Amniotic epithelial cell (primary cell): ENCODE measurements at regions not wholly inside any gene's neighbourhood (a gene's known extent, or its start where the extent isn't known, plus 50 kb on each side); places are given as distances from the start of the nearest gene placed in this dataset.

Experiments used
- DNase-seq: peaks from one replicate; pipeline ENCODE4 v3.0.0-alpha.2; 2010; ENCODE audit warnings: low read depth

DNA sequence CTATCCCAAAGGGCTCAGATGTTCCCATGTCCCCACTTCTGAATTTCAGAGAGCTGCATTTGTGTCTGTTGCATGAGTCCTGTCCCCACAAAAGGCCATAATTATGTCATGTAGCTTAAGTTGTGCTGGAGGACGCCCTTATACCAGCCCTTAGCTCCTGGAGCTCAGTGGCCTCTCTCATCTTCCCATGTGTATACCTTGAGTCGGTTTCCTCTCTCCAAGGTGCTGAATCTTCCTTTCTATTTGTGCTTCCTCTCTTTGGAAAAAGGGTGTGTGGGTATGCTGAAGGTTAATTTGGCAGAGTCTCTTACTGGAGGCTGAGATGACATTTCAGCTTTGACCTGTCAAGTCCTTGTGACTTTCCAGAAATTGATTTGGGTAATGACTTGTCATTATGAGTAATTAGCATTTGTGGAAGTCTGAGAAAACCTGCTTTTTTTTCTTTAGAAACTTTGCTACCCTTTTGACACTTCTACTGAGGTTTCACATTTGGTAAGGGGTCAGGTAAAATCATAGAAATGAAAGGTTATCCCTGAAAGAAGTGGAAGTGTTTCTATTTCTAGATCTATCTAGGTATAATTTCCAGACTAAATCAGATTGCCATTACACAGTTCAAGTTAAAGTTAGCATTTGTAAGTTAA, 185.4 kb downstream of the ABCC12 start:
- peak; percentile 57 for DNase-seq

DNA sequence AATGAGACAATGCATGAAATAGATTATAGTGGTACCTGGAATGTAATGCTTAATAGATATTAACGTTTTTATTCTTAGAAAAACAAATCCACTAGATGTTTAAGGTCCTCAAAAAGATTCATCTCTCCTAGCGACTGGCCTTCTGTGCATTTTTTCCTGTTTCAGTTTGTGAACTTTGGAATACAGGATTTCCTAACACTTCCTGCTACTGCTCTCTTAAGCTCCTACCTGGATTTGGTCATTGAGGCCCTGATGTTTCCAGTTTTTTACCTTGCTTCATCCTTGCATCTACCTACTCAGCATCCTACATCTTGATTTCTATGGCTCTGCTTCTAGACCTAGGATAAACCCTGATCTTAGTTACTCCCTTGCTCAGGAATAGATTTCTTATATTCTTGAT, 188.4 kb downstream of the ABCC12 start:
- DNase-seq: no peak

DNA sequence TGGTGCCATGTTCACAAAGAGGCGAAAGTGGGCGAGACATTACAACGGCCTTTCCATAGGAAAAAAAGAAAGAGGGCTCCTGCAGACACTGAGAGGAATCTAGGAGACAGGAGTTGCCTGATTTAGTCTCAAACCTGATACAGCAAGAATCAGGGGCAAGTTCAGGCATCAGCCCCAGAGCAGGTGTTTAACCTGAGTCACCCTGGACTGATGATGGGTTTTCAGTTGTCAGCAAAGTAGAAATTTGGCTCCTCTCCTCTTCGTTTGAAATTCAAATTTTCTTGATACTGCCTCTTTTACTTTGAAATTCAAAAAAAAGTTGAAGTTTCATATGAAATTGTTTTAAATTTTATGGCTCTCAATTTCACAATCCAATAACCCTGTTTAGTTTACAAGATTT, 189.5 kb downstream of the ABCC12 start:
- DNase-seq: no peak

DNA sequence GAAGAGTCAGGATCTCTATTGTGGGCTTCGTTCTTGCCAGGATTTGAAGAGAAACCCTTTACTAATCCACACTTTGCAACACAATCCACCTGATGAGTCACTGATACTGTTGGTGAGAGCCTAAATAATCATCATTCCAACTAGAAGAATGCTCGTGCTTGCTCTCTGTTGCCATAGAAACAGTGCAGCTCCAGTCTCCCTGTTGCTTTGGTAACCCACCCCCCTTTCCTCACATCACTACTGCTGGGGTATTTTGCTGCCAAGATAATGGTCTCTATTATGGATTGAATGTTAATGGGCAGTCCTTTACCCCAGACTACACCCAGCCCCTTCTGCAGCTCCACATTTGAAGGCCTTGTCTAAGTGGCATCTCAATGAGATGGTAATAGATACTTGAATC, 190.4 kb downstream of the ABCC12 start:
- DNase-seq: peak; percentile 45

DNA sequence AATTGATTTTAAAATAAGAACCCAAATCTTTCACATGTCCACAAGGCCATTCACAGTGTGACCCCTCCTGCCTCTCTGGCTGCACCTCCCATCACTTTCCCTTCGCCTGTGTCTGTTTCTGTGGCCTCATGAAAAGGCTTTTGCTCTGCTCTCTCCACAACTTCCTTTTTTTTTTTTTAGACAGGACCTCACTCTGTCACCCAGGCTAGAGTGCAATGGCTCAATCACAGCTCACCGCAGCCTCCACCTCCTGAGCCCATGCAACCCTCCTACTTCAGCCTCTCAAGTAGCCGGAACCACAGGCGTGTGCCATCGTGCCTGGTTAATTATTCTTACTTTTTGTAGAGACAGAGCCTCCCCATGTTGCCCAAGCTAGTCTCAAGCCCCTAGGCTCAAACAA, 197.1 kb downstream of the ABCC12 start:
- no peak for DNase-seq

DNA sequence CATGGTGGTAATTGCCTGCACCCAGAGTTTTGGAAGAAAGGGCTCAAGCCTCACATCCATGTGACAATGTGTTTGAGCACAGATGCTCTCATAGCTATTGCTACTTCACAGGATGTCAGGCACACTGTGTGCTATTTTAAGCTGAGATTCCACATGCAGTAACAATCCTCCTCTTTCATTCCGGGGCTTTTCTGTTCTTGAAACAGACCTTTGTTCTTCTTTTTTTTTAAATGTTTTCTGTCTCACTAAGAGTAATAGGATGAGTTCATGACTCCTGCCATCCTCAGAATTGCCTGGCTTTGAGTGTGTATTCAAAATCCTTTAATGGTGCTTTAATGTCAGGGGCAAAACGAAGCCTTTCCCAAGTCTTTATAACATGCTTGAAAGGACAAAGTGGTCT, 198.9 kb downstream of the ABCC12 start:
- no peak for DNase-seq

DNA sequence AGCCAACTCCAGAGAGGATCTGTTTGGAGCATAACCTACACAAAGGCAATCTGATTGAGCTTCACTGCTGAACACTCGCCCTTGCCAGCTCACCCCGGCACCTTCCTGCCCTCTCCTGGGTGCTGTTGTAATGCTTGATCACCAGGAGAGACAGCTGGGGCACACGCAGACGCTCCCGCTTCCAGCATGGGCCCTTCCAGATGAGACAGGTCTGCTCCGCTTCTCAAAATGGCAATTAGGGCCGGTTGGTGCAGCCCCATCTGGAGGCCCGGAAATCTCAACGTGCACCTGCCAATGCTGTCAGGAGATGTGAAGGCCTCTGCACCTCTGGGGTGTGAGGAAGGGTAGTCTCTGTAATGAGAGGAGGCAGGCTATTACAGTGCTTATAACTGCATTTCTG, 206.1 kb downstream of the ABCC12 start:
- no peak for DNase-seq

DNA sequence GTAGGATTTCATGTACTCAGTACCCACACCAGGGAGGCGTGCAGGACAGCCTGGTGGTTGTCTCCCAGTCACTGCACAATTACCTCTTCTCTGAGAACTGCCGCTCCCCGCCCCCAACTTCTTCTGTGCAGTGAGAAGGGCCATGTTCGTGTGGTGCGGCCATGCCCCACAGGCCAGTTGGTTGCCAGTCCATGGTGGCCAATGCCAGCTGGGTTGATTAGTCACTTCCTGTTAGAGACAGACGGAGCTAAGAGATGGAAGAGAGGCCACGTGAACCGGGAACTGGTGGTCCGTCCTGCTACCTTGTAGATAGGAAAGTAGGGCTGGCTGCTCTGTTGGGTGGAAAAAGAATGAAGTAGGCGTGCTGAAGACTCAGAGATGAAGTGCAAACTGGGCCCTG, 206.5 kb downstream of the ABCC12 start:
- DNase-seq: no peak

DNA sequence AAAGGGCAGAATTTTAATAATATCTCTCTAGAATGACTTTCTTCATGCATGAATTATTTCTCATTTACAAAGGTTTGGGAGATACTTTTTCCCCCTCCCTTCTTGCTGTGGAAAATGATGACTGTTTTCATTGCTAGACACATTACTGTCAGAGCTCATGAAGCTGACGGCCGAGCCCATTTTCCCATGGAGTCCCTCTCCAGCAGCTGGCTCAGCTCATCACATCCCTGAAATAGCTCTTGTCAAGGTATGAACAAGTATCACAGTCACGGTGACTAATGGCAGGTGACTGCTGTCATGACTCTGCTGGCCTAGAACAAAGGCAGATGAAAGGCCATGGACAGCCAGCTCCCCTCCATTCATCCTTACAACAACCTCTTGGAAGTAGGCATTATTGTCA, 208.1 kb downstream of the ABCC12 start:
- DNase-seq: no peak

DNA sequence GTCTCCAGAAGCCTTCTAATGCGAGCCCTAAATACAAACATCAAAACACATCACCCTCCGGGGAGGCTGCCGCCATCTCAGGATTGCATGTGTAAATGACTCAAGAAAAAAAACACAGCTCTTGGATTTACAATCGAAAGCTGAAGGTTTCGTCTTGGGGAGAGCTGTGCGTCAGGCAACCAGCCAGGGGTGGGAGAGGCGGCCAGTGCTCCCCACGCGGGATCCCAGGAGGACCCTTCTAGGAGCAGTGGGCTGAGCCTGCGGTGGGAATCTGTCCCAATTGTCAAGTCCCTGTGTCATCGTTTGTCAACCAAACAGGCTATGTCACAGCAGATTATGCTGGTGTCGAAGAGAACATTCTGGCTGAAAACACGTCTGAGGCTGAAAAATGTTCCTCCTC, 209.7 kb downstream of the ABCC12 start:
- DNase-seq: no peak

DNA sequence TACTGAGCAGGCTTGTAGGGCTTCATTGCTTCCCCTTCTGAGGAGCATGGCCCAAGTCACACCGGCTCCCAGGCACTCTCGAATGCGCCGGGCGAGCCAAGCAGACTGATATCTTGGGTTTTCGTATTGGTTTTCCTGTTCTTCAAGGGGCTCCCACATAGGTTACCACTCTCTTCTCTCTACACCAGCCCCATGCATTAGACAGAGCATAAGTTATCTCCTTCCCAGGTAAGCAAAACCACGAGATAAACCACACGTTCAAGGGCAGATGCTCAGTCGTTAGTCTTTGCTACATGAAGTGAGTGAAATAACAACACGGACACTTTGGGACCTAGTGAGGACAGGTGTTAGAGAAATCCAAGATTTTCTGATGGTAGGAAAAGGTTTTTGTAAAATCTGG, 211.2 kb downstream of the ABCC12 start:
- no peak for DNase-seq

DNA sequence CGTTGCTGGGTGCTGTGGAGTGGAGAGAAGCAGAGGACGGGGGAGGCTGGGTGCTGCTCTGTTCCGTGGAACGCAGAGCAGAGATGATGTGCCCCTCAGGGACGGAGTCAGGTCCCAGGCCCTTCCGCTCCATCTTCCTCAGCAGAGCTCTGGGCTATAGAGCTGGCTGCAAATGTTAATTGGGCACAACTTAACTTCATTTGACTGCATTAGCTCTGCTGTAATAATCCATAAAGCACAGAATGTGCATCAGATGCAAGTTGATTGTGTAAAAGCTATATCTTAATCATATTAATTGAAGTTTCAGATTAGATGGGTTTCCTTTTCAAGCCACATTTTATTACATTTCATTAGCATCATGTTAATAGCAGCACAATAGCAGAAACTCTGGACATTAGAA, 212.6 kb downstream of the ABCC12 start:
- no peak for DNase-seq

DNA sequence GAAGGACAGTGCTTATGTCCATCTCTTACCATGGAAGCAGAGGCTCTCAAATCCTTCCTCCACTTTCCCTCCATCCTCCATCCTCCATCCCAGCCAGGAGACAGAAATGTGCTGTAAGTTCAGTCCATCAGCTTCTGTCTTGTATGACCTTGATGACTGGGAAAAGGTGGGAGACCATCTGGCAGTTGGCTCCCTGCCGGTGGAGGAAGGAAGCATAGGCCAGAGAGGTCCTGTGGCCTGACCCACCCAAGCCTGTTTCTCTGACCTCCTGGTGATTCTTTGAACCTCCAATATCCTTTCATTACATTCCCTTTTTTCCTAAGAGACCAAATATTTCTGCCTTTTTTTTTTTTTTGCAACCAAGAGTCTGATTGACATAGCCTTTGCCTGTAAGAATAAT, 215.3 kb downstream of the ABCC12 start:
- no peak for DNase-seq

DNA sequence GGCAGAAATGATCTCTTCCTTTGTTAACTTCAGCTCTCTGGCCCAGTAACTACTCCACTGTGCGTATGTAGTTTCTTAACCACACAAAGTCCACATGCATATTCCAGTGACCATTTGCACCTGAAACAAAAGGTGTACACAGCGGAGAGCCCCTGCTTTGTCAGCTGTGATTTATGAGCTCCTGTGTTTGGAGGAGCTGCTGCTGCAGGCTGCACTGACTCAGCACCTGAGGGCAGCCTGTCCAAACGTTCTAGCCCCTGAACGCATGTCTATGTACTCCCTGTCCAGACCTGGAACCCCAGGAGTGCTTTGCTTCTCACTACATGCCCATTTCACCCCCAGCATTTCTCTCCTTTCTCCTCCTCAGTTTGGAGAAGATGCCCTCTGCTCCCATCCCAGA, 216.1 kb downstream of the ABCC12 start:
- DNase-seq: no peak

DNA sequence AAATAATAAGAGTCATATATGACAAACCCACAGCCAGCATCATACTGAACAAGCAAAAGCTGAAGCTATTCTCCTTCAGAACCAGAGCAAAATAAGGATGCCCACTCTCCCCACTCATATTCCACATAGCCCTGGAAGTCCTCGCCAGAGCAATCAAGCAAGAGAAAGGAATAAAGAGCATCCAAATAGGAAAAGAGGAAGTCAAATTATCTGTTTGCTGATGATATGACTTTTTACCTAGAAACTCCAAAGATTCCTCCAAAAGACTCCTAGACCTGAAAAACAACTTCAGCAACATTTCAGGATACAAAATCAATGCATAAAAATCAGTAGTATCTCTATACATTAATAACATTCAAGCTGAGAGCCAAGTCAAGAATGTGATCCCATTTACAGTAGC, 217.5 kb downstream of the ABCC12 start:
- no peak for DNase-seq

DNA sequence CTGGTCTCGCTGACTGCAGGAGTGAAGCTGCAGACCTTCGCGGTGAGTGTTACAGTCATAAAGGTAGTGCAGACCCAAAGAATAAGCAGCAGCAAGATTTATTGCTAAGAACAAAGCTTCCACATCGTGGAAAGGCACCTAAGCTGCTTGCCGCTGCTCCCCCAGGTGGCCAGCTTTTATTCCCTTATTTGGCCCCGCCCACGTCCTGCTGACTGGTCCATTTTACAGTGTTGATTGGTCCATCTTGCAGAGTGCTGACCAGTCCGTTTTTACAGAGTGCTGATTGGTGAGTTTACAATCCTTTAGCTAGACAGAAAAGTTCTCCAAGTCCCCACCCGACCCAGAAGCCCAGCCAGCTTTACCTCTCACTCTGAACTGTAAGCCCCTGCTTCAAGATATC, 227.8 kb downstream of the ABCC12 start:
- DNase-seq: no peak

DNA sequence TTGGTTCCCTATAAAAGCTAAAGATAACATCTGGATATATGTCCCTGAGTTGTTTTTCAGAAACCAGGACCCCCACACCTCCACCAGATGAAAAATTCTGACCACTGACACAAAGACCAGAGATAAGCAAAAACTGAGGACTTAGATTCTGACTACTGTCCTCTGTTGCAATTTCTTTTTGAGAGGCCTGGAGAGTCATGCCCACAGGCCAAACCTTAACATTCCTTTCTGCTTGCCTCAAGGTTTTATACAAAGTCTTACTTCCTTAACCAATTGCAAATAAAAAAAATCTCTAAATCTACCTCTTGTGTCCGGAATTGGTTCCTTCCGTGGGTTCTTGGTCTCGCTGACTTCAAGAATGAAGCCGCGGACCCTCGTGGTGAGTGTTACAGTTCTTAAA, 228.5 kb downstream of the ABCC12 start:
- peak; percentile 29 for DNase-seq

DNA sequence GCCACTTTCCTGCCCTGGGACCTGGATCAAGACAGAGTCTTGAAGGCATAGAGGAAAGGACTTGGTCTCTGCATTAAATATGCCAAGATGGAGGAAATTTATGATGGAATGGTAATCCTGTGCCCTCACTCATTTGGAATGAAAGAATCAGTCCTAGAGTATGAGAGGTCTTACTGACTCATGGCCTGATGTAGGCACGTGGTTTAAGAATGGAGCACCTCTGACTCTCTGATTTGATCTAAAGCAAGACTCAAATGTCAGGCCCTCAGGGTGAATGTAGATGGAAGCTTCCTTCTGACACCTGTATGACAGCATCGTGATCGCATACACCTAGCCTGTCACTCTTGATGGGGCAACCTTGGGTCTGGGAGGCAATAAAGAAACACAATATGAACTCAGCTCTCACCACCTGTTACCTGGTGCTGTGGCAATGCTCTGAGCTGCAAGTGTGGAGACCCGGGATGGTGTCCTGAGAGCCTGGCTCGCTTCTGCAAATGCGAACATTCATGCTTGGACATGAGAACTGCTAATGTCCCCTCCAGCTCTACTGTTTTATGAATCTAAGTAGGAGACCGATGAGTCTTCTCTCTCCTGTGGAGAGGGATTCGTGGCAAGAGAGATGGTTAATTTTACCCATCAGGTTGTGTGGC, 229.9 kb downstream of the ABCC12 start:
- DNase-seq: no peak

DNA sequence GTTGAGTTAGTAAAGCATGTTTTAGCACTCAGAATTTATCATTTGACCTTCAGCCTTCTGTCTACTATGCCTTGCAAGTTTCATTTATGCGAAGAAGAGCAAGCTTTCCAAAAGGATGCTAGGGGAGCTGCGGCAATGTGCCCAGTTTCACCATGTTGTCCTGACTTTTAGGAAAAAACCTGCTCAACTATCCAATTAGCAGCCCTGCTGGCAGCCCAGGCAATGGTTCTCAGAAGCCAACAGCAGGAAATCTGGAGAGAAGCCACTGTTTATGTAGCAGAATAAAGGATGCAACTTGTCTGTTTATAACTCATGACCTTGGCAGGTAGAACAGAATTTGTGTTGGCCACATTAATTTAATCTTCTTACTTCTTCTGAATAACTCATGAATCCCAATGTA, 230.8 kb downstream of the ABCC12 start:
- no peak for DNase-seq

DNA sequence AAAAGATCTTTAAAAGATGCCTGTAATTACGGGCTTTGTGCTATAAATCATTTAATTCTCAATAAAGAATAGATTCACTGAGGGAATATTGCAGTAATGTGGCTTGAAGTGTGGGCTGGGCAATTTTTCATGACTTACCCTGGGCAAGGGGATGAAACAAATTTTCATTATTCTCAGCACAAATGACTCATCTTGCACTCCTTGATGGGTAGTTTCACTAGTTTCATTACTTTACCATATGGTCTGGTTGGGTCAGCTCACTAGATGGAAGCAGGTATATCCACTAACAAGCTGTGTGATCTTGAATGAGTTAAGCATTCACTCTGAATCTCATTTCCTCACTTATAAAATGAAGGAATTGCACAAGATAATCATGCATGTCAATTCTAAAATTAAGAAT, 234.3 kb downstream of the ABCC12 start:
- DNase-seq: no peak

DNA sequence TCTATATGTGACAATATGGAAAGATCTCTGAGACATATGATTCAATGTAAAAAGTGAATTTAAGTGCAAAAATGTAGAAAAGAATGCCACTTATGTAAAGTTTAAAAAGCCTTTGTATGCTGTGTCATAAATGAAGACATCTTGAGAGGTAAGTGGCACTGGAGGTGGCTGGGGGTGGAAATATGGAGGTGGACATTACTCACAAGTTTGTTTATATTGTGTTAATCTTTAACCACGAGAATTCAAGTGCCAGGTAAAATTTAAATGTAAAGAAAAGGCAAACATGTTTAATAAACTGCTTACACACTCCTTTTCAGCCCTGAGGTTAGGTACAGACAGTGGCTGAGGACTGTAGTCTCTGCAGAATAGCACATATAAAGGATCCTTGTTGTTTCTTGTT, 235.1 kb downstream of the ABCC12 start:
- no peak for DNase-seq

DNA sequence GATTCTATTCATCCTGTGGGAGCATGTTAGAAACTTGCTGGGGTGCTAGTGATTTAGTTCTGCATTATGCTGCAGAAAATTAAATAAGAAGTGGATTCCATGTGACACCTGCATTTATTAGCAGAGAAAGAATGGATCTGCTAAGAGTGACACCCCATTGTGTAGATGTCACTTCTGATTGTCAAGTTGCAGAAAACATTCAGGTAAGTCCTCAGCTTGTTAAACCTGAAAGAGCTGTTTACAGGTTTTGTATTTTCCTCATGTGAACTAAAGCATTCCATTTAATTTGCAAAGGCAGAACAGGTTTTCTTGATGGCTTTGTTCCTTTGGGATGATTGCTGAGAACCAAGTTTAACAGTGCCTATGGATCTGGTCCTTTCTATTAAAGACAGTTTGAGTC, 238.7 kb downstream of the ABCC12 start:
- DNase-seq: no peak

DNA sequence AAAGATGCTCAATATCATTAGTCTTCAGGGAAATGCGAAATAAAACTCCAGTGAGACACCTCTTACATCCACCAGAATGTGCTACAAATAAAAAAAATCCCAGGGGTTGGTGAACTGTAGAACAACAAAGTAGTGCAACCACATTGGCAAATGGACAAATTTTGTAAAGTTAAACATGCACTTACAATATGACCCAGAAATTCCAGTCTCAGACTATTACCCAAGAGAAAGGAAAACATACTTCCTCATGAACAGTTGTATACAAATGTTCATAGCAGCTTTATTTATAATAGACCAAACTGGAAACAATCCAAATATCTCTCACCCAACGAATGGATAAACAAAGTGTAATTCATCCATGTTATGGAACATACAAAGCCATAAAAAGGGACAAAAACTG, 239.5 kb downstream of the ABCC12 start:
- DNase-seq: peak; percentile 7

DNA sequence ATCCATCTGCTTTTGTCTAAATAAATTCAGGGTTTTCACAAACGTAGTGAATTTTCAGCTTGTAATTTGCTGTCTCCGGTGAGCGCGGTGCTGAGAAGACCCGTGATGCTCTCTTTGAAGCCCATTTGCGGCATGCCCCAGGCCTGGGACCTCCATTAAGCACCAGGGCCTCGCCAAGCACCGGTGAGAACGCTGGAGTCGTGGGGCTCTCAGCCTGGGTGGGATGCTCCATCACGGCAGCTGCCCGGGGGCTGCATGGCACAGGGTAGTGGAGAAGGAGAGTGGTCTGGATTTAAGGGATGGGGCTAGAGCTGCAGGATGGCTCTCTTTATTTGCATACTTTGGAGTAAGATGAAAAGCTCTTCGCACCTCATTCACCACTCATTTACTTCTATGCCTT, 248.7 kb downstream of the ABCC12 start:
- no peak for DNase-seq
